ENCODE measurements at regions not wholly inside any gene's neighbourhood (a gene's known extent, or its start where the extent isn't known, plus 50 kb on each side); places are given as distances from the start of the nearest gene placed in this dataset.
"Not testable (repeated sequence)": the region's sequence is repeated elsewhere in the genome, so short reads cannot be mapped to it uniquely, and the experiment has no call there.

DNA sequence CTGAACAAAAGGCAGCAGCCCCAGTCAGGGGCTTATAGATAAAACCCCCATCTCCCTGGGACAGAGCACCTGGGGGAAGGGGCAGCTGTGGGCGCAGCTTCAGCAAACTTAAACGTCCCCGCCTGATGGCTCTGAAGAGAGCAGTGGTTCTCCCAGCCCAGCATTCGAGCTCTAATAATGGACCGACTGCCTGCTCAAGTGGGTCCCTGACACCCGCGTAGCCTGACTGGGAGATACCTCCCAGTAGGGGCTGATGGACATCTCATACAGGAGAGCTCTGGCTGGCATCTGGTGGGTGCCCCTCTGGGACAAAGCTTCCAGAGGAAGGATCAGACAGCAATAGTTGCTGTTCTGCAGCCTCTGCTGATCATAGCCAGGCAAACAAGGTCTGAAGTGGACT lies 172.1 kb downstream of the CRPPA start:
- H3K36me3 Mint-ChIP-seq, H3K4me1 Mint-ChIP-seq: not testable (repeated sequence)

GRCh38 chr7:16248556-16248955 lies 172.8 kb downstream of the CRPPA start:
- H3K36me3 Mint-ChIP-seq; H3K4me3 Mint-ChIP-seq; H3K27ac Mint-ChIP-seq; ATAC-seq (ENCODE audit: low read depth in 2 of 2); DNase-seq; H3K9me3 Mint-ChIP-seq; H3K4me1 Mint-ChIP-seq; H3K27me3 Mint-ChIP-seq: not testable (repeated sequence)

More for the DNA sequence above, 172.1 kb downstream of the CRPPA start:
- not testable (repeated sequence) for DNase-seq; H3K4me3 Mint-ChIP-seq; H3K27ac Mint-ChIP-seq; H3K27me3 Mint-ChIP-seq; ATAC-seq (ENCODE audit: low read depth in 2 of 2)
- peaks cover 0 to 13% (median 4%) of the 10 kb centered on the region in 7 donors for H3K9me3 Mint-ChIP-seq

DNA sequence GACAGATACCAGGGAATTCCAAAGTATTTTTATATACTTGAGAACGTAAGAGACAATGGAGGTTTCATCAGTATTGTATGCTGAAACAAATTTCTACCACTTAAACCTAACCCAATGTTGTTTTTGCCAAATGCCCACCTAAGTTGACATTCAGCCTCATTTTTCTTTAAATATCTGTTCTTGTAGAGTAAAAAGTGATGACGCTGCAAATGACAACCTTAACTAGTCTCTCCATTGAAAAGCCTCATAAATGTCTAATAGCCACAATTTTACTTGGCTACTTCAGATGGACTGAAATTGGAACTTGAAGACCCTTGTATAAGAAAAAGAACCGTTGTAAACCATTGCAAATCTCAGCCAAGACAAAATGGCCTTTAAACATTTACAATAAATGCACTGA lies 176.9 kb downstream of the CRPPA start:
- H3K27me3 Mint-ChIP-seq: no peaks in the 10 kb centered on the region
- no peak overlapping the region for H3K27ac Mint-ChIP-seq
- ATAC-seq (ENCODE audit: low read depth in 2 of 2) (no peak), DNase-seq (no peak)
- H3K9me3 Mint-ChIP-seq: peaks cover 0 to 6% (median 0%) of the 10 kb centered on the region in 7 donors
- H3K36me3 Mint-ChIP-seq: no peaks in the 10 kb centered on the region
- H3K4me3 Mint-ChIP-seq: no peak overlapping the region
- no peaks in the 10 kb centered on the region for H3K4me1 Mint-ChIP-seq

DNA sequence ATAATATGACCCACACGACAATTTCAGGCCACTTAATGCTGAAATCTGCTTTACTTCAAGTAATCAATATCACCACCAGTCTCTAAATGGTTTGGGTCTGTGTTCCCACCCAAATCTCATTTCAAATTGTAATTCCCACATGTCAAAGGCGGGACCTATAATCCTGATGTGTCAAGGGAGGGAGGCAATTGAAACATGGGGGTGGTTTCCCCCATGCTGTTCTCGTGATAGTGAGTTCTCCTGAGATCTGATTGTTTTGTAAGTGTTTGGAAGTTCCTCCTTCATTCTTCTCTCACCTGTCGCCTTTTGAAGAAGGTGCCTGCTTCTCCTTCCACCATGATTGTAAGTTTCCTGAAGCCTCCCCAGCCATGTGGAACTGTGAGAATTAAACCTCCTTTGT lies 178.4 kb downstream of the CRPPA start:
- H3K27me3 Mint-ChIP-seq: no peaks in the 10 kb centered on the region
- ATAC-seq (ENCODE audit: low read depth in 2 of 2): no peak
- H3K4me1 Mint-ChIP-seq: no peaks in the 10 kb centered on the region
- DNase-seq: no peak
- no peak overlapping the region for H3K27ac Mint-ChIP-seq
- H3K9me3 Mint-ChIP-seq: peaks cover 0 to 2% (median 0%) of the 10 kb centered on the region in 7 donors
- H3K36me3 Mint-ChIP-seq: no peaks in the 10 kb centered on the region
- no peak overlapping the region for H3K4me3 Mint-ChIP-seq

GRCh38 chr7:16241017-16241416 lies 180.3 kb downstream of the CRPPA start:
- no peak for ATAC-seq (ENCODE audit: low read depth in 2 of 2)
- no peaks in the 10 kb centered on the region for H3K36me3 Mint-ChIP-seq
- no peak overlapping the region for H3K27ac Mint-ChIP-seq
- peaks cover 0 to 1% (median 0%) of the 10 kb centered on the region in 7 donors for H3K9me3 Mint-ChIP-seq
- H3K4me3 Mint-ChIP-seq: no peak overlapping the region
- no peaks in the 10 kb centered on the region for H3K4me1 Mint-ChIP-seq
- no peaks in the 10 kb centered on the region for H3K27me3 Mint-ChIP-seq
- no peak for DNase-seq

DNA sequence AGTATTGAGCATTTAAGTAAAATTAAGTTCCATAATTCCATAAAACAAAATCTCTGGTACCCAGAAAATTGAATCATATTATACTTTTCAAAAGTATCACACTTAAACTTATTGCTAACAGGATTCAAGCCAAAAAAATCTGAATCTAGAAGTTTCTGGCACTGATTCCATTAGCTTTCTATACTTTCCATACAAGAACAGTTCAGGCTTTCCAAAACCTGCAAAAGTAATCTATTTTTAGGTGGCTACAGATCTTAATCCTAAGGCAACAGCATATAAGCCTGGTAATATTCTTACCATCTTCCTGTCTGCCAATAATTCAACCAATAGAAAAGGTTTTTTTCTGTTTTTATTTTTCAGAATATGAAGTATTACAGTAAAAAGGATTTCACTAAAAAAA lies 185.0 kb downstream of the CRPPA start:
- ATAC-seq (ENCODE audit: low read depth in 2 of 2): no peak
- DNase-seq: no peak
- Mint-ChIP-seq H3K4me1 (no peaks in the 10 kb centered on the region), H3K27ac (no peak overlapping the region), H3K9me3 (peaks cover 0 to 17% (median 8%) of the 10 kb centered on the region in 7 donors), H3K36me3 (peaks cover 0 to 5% of the 10 kb centered on the region in 2 donors), H3K4me3 (no peak overlapping the region), H3K27me3 (no peaks in the 10 kb centered on the region)

DNA sequence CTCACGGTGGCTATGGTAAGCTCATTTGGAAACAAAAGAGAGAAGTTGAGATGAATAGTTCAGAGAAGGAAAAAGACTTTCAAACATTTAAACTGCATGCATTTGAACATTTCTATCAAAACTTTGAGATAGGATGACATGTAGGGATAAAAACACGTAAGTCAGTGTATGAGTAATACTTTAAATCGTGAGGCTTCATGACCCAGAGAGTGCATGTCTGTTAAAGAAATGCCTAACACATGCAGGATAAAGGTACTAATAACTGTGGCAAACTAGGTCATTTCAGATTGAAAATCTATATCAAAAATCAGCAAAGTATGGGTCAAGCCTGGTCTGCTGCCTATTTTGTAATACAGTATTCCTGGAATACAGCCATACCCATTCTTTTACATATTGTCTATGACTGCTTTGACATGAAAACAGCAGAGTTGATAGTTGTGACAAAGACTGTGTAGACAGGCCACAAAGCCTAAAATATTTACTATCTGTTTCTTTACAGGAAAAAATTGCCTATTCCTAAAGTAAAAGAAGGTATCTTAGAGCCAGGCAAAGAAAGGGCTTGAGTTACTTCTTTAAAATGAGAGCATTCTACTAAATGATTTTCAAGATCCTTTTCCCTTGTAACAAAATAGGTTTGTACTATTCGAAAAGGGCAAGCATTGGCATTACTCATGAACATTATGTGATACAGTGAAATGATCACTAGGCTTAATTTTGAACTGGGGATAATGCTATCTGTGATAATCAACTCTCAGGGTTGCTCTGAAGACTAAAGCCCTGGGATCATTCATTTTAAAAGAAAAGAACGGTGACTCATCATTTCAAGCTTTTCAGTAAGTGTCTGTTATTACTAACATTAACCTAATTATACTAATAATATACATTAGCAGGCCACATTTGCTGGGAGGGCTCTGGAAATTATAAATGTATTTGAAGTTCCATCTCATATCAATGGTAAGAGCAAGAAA lies 185.9 kb downstream of the CRPPA start:
- H3K27me3 Mint-ChIP-seq: no peaks in the 10 kb centered on the region
- H3K36me3 Mint-ChIP-seq: peaks cover 4 to 5% of the 10 kb centered on the region in 2 donors
- no peak overlapping the region for H3K27ac Mint-ChIP-seq
- DNase-seq (no peak), ATAC-seq (ENCODE audit: low read depth in 2 of 2) (no peak)
- no peaks in the 10 kb centered on the region for H3K4me1 Mint-ChIP-seq
- H3K9me3 Mint-ChIP-seq: peaks cover 6 to 26% (median 12%) of the 10 kb centered on the region in 7 donors
- no peak overlapping the region for H3K4me3 Mint-ChIP-seq

- H3K36me3 Mint-ChIP-seq: peaks cover 10 to 11% of the 10 kb centered on the region in 2 donors
- H3K27ac Mint-ChIP-seq: no peak overlapping the region
- peaks cover 12 to 34% (median 19%) of the 10 kb centered on the region in 7 donors for H3K9me3 Mint-ChIP-seq
- H3K4me3 Mint-ChIP-seq: no peak overlapping the region
- no peaks in the 10 kb centered on the region for H3K27me3 Mint-ChIP-seq
- DNase-seq (no peak), ATAC-seq (ENCODE audit: low read depth in 2 of 2) (no peak)
- H3K4me1 Mint-ChIP-seq: no peaks in the 10 kb centered on the region
Measured at GRCh38 chr7:16234493-16235146, 186.7 kb downstream of the CRPPA start.

DNA sequence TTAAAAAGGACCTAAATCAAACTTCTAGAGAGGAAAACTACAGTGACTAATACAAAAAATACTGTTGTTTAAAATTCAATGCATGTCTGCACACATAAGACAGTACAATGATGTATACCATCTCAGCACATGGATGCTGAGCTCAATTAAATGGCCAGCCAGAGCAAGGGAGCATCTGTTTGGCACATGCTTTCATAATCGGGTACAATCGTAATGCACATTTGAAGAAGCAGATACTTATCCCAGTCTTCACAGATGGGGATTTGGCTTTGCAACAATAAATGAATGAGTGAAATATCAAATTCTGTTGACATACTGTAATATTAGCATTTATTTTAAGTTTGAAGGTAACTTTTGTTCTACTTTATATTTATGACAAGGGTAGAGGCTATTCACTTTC lies 187.8 kb downstream of the CRPPA start:
- no peaks in the 10 kb centered on the region for H3K27me3 Mint-ChIP-seq
- no peak overlapping the region for H3K27ac Mint-ChIP-seq
- H3K4me1 Mint-ChIP-seq: no peaks in the 10 kb centered on the region
- DNase-seq (no peak), ATAC-seq (ENCODE audit: low read depth in 2 of 2) (no peak)
- H3K9me3 Mint-ChIP-seq: peaks cover 12 to 45% (median 24%) of the 10 kb centered on the region in 7 donors
- H3K4me3 Mint-ChIP-seq: no peak overlapping the region
- peaks cover 10 to 17% of the 10 kb centered on the region in 2 donors for H3K36me3 Mint-ChIP-seq

GRCh38 chr7:16232273-16232672 lies 189.1 kb downstream of the CRPPA start:
- no peak for DNase-seq
- Mint-ChIP-seq H3K27ac (no peak overlapping the region), H3K27me3 (no peaks in the 10 kb centered on the region), H3K9me3 (peaks cover 12 to 57% (median 24%) of the 10 kb centered on the region in 7 donors), H3K36me3 (peaks cover 10 to 17% of the 10 kb centered on the region in 2 donors), H3K4me1 (no peaks in the 10 kb centered on the region), H3K4me3 (no peak overlapping the region)
- no peak for ATAC-seq (ENCODE audit: low read depth in 2 of 2)

- no peak for ATAC-seq (ENCODE audit: low read depth in 2 of 2)
- Mint-ChIP-seq H3K27ac (no peak overlapping the region), H3K4me3 (no peak overlapping the region), H3K9me3 (peaks cover 0 to 18% (median 5%) of the 10 kb centered on the region in 7 donors), H3K4me1 (no peaks in the 10 kb centered on the region), H3K36me3 (peaks cover 0 to 3% of the 10 kb centered on the region in 2 donors), H3K27me3 (no peaks in the 10 kb centered on the region)
- no peak for DNase-seq
Measured at GRCh38 chr7:16223963-16224707, 197.2 kb downstream of the CRPPA start.

DNA sequence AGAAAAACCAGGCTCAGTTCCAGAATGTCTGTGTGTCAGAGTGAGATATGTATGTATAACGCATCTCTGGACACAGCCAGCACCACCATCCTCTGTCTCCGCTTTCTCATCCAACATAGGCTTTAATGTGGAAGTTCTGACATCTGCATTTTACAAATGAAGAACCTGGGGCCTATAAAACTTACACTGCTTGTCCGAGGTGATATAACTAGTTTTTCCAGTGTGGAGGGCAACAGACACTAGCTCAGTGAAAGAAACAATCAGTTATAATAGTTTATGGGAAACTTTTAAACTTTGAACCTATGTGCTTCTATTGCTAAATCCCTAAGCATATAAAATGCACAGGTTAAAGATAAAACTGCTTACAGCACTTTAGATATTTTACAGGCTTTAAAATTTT lies 208.7 kb downstream of the CRPPA start:
- no peak for ATAC-seq (ENCODE audit: low read depth in 2 of 2)
- Mint-ChIP-seq H3K9me3 (peaks cover 0 to 3% (median 0%) of the 10 kb centered on the region in 7 donors), H3K4me3 (no peak overlapping the region), H3K36me3 (no peaks in the 10 kb centered on the region), H3K27ac (no peak overlapping the region), H3K27me3 (no peaks in the 10 kb centered on the region), H3K4me1 (no peaks in the 10 kb centered on the region)
- DNase-seq: no peak

- Mint-ChIP-seq H3K27me3 (no peaks in the 10 kb centered on the region), H3K4me1 (no peaks in the 10 kb centered on the region), H3K4me3 (no peak overlapping the region), H3K27ac (no peak overlapping the region), H3K9me3 (peaks cover 0 to 3% (median 0%) of the 10 kb centered on the region in 7 donors), H3K36me3 (no peaks in the 10 kb centered on the region)
- DNase-seq: no peak
- no peak for ATAC-seq (ENCODE audit: low read depth in 2 of 2)
Measured at GRCh38 chr7:16212032-16212431, 209.3 kb downstream of the CRPPA start.
